ENCODE measurements at regions not wholly inside any gene's neighbourhood (a gene's known extent, or its start where the extent isn't known, plus 50 kb on each side); places are given as distances from the start of the nearest gene placed in this dataset.

GRCh38 chr20:60851826-60852704, 400.0 kb upstream of the CDH4 start:
- DNase-seq (ENCODE audit: low spot score): no peak

- DNase-seq (ENCODE audit: low spot score): no peak
Measured at GRCh38 chr20:60857708-60858107, 394.4 kb upstream of the CDH4 start.

GRCh38 chr20:60862601-60863000, 389.5 kb upstream of the CDH4 start:
- DNase-seq (ENCODE audit: low spot score): no peak

GRCh38 chr20:60863548-60863947, 388.5 kb upstream of the CDH4 start:
- DNase-seq (ENCODE audit: low spot score): no peak

- DNase-seq (ENCODE audit: low spot score): no peak
Measured at GRCh38 chr20:60867589-60867988, 384.5 kb upstream of the CDH4 start.

DNA sequence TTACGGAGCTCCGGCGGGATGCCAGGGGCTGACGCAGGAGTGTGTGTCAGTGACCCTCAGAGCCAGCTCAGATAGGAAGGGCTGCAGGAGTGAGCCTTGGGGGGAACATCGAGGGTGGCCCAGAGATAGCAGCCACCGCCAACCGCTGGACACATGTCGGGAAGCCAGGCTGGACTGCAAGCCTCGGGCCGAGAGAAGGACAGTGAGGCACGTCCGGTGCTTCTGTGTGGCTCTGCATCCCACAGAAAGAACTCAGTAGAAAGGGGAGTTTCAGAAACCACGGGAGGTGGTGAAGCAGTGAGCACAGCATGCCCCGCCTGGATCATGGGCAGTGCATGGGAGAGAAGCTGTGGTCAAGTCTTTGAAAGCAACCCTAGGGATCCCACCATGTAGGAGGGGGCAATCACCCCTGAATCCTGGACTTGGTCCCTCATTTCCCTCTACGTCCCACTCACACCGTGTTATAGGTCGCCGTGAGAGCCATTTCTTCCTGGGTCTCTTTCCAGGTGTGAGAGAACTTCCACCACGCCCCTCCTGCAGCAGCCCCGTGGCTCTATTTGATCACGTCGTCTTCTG, 383.7 kb upstream of the CDH4 start:
- DNase-seq (ENCODE audit: low spot score): no peak

DNA sequence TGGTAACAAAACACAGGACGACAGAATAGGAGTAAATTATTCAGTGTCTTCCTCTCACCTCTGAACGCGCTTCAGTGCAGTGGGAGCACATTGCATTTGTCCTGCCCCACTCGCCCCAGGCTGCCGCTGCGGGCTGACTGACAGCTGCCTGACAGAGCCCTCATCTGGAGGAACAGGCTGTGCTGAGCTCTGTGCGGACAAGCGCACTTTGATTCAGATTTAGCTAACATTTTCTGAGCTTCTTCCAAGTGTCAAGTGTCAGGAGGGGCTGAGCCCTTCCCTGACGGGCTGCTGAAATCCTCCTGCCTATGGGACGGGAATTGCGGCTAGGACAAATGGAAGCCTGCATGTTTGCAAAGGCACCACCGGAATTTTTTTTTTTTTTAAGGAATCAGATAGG, 383.0 kb upstream of the CDH4 start:
- DNase-seq (ENCODE audit: low spot score): no peak

- DNase-seq (ENCODE audit: low spot score): no peak
Measured at GRCh38 chr20:60869625-60870024, 382.4 kb upstream of the CDH4 start.

DNA sequence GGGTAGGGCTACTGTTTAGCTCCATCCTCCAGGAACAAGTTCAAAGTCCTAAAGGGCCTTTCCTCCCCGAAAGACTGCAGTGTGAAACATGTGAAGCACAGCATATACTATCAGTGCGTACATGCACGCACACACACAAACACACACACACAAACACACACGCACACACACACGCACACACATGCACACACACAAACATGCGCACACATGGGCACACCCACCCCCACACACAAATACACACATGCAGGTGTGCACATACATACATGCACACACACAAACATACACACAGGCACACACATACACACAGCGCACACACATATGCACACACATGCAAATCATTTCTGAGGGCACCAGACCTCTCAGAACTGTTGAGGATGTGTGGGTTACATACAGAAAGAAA, 382.0 kb upstream of the CDH4 start:
- DNase-seq (ENCODE audit: low spot score): no peak

- no peak for DNase-seq (ENCODE audit: low spot score)
Measured at GRCh38 chr20:60872224-60872623, 379.8 kb upstream of the CDH4 start.

DNA sequence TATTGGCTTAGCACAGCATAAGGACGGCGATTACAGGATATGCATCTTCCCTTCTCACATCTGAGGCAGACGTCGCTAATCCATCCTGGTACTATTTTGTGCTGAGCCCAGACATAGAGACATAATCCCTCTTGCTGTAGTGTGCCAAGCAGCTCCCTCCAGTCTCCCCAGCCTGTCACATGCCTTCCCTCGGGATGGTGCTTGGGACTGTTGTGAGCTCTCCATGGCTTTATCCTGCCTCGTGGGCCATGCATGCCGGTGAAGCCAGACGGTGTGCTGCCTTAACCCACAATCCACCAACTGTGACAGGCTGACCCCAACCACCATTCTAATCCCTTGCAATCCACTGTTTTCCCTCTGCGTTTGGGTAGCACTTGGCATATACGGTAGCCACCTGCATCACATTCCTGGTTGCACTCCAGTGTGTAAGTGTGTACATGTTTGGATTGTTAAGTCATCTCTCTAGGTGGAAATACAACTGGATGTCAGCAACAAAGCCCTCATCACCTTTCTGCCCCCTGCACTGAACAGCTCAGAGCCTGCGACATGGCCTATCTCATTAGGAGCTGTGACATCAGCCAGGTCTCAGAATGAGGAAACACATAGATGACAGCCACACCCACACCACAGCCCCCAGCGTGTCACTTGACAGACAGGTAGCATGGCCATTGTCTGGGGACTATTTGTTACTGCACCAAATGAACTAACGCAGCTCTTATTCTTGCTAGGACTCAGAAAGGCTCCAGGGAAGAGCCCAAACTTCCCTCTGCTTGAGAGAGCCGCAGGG, 374.8 kb upstream of the CDH4 start:
- no peak for DNase-seq (ENCODE audit: low spot score)

DNA sequence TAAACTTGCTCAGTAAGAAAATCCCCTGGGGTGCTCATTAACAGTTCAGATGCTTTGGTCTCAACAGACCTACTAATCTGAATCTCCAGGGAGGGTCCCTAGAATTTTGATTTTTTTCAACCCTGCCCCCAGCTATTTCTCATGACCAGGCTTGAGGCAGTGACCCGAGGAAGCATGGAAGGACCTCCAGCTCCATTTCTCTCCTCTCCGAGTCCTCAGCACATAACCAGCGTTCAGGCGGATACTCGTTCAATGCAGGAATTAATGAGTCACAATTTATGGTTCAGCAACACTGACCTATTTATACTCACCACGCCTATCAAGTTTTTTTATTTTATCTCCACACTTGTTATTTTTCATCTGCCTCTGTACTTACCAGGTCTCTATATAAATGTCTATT, 369.2 kb upstream of the CDH4 start:
- no peak for DNase-seq (ENCODE audit: low spot score)

DNA sequence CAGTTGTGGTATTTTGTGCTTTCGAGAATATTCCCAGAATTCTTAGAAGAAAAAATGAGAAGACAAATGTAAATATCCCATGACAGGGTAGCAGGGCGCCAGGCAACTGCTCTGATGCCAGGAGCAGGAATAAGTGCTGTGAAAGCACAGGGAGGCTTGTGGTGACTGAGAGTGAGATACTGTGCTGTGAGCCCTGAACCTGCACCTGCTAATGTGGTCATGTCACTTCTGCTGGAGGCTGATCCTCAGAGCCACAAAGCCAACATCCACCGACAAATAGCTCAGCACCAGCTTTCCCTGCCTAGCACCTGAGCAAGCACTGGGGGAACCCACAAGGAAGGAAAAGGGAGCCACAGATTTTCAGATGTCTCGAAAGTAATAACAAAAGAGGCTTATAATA, 368.6 kb upstream of the CDH4 start:
- no peak for DNase-seq (ENCODE audit: low spot score)

- DNase-seq (ENCODE audit: low spot score): no peak
Measured at GRCh38 chr20:60884277-60884676, 367.8 kb upstream of the CDH4 start.

DNA sequence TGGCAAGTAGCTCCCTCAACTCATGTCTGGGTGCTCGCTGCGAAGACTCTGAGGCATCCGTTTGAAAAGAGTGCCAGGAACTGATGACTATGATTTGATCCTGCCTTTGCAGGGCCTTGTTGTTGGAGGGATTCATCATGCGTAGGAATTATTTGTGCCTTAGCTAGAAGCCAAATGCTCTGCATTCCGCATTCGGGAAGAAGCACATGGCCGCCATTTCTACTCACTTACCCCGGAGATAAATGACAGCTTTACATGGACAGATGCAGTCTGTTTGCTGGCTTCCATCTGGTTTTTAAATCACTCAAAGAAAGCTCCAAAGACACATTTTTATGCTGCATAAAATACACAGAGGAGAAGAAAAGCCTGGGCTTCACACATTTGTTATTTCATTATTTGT, 363.3 kb upstream of the CDH4 start:
- DNase-seq (ENCODE audit: low spot score): no peak

GRCh38 chr20:60892095-60892813, 359.8 kb upstream of the CDH4 start:
- no peak for DNase-seq (ENCODE audit: low spot score)

DNA sequence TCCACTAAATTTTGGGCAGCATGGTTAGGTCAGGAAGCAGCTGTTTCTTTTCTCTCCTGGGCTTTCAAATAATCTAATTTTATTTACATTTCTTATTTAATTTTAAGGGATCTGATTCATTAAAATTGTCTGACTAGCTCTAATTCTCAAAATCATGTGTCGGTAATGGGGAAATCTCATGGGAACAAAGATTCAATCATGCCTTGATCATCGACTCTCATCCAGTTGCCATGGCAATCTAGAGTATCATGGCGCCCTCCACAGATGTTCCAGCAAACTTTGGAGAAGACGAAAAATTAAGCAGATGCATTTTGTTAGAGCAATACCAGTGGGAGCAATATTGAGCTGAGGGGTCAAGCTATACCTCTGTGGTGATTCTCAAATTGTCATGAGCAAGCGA, 358.0 kb upstream of the CDH4 start:
- no peak for DNase-seq (ENCODE audit: low spot score)

DNA sequence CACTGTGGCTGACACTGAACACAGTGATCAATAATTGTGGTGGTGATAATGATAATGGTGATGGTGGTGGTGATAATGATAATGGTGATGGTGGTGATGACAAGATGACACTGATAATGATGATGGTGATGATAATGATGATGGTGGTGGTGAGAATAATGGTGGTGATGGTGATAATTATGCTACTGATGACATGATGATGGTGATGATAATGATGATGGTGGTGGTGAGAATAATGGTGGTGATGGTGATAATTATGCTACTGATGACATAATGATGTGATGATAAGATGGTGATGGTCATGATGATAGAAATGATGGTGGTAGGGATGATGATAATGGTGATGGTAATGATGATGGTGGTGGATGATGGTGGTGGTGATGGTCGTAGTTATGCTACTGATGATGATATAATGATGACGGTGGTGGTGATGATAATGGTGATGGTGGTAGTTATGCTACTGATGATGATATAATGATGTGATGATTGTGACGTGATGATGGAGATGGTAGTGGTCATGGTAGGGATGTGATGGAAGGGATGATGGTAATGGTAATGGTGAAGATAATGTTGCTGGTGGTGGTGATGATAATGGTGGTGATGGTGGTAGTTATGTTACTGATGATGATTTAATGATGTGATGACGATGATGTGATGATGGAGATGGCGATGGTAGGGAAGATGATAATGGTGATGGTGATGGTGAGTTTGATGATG, 356.5 kb upstream of the CDH4 start:
- no peak for DNase-seq (ENCODE audit: low spot score)

DNA sequence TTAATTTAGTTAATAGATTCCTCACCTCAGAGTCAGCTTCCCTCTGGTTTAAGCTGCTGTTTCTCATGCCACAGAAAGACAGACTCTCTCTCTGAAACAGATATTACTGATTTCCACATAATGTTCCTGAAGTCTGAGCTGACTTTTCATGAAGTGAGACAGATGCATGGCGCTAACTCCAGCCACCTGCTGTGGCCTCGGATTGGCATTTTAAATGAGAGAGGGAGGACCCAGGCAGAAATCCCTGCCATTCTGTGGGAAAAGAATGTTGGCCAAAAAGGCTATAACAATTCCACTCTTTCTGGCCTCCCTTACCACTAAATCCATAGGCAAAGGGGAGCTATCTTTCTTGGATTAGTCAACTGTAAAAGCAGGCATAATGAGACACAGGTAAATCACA, 354.1 kb upstream of the CDH4 start:
- DNase-seq (ENCODE audit: low spot score): no peak

DNA sequence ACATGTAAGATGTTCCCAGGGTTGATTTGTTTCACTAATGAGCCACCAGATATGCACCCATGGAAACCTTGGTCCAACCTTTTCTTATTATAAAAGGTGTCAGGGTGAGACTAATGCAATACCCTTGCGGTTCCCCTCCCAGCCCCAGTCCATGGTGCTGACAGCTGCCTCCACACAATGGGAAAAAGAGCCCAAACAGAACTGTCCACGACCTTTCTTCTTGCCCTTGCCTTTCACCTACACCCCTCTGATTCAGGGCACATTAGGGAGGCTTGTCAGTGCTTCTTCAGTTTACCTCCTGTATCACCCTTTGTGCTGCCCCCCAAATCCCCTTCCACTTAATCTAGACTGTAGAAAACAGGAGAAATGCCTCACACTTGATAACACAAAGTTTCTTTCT, 352.7 kb upstream of the CDH4 start:
- DNase-seq (ENCODE audit: low spot score): no peak

DNA sequence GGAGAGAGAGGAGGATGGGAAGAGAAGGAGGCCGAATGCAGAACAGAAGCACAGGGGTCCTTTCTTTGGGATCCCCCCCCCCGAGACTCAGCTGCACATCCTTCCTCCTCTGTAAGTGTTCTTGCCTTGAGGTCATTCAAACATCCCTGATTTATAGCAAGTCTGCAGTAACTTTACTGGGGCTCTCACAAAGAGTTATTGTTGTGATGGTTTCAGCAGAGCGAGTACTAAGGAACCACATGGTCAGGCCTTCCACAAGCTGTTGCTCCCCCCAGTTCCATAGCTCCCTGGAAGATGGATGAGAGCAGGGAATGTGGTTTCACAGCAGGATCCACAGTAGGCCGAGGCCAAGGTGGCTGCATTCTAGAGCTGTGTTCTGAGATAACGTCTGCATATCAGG, 351.4 kb upstream of the CDH4 start:
- no peak for DNase-seq (ENCODE audit: low spot score)

GRCh38 chr20:60901831-60902230, 350.2 kb upstream of the CDH4 start:
- DNase-seq (ENCODE audit: low spot score): no peak
